HG02798 (cell line): ENCODE measurements at regions not wholly inside any gene's neighbourhood (a gene's known extent, or its start where the extent isn't known, plus 50 kb on each side); places are given as distances from the start of the nearest gene placed in this dataset.

Experiments used
- ATAC-seq: cut with Tn5 transposase; IDR thresholded peaks from one replicate; pipeline ENCODE4 v1.9.1; 2021; ENCODE audit warnings: mild to moderate bottlenecking; ENCODE audit not compliant: unreplicated experiment, poor library complexity

DNA sequence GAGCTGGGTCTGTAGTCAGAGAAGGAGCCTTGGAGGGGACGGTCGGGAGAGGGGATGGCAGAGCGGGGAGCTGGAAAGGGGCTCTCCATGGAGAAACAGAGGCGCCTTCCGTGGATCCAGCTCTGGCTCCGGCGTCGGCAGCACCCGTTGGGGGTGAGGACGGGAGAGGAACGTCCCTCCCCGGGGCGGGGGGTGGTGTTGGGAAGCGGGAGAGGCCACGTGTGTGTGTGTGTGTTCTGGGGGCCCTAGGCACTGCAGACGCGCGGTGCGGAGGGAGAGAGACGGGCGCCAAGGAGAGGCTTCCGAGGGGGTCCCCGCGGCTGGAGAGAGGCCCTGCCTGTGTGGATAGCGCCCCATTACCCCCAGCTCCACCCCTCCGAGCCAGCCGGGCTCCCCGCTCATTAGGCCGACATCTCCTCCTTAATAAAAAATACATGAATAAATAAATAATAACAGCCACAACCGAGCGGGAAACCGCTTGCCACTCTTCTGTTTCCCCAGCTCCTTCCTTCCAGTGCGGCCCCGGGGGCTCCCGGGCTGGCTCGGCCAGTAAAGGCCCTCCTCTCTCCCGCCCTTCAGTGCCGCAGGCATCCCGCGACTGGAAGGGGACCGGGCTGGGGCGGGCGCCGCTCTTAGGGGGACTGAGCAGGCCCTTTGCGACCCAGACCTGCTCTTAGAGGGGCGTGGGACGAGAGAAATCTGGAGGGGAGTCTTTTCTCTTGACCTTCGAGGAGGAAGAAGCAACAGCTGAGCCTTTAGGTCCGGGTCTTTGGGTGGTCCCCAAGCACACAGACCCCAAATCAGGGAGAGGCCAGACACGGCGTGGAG, 71.3 kb upstream of the ARAP3 start:
- ATAC-seq = no peak

DNA sequence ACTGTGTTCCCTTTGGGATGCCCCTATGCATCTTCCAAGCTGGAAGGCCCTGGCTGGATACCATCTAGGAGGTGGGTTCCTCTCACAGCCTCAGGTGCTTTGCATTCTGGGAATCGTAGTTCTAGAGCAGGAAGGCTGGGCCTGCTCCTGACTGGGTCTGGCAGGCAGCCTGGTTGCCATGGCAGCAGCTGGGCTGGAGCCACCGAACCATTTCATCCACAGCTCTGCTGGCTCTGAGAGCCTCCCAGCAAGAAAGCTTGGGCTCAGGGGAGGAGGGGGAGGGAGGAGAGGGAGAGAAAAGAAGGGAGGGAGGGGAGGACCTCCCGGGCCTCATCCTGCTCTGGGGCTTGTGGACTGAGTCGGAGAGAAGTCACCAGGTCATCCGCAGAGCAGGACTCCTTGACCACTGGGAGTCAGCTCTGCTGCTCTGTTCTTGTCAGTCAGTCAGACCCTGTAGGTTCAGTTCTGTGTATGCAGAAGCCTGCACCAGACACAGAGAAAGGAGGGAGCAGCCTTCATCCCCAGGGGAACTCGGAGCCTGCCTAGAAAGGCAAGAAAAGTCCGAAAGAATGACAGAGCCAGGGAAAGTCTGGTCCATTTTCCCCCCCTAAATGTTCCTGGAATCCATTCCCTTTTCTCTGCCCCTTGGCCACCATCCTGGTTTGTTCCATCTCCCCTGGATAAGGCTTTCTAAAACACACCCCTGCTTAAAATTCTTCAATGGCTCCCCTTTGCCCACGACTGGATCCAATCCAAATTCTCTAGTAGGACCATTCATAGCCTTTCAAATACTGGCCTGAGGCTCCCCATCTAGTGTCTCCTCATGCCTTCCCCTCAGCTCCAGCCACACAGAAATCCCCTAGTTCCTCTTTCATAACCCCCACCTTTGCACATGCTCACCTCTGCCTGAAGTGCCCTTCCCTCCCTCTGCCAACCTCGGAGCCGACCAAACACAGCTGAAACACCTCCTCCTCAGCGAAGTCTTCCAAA, 65.4 kb upstream of the ARAP3 start:
- peak; percentile 72 for ATAC-seq

GRCh38 chr5:141746395-141746794, 64.4 kb upstream of the ARAP3 start:
- no peak for ATAC-seq

DNA sequence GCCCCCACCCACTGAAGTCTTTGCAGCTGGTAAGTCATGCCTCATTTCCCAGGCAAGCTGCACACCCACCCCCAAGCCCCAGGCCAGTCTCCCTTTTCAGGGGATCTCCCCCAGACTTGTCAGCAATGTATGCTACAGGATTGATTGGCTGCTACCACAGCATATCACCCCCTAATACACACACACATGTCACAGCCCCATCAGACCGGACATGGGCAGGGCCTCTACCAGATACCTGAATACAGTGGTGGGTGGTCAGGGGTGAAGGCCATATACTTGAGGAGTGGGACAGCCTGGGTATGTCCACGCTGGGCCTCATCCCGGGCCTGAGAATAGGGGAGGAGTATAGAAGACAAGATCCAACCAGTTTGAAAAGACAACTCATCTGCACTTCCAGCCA, 63.4 kb upstream of the ARAP3 start:
- no peak for ATAC-seq

DNA sequence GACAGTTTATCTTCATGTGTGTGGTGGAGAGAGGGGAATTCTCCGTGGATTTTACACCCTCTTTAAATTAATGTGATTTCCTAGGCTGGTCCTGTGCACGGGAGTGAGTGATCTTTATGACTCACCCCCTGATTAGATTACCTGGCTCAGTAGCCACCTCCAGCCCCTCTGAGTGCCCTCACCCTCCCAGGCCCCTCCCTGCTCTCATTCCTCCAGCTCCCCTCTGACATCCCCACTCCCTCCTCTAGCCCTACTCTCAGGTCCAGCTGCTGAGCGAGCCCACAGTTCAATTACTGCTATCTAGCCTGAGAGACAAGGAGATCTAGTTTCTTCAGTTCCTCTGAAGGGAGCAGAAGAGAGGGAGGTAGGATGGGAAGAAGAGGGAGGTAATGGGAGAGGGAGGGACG, 61.8 kb upstream of the ARAP3 start:
- ATAC-seq = no peak

DNA sequence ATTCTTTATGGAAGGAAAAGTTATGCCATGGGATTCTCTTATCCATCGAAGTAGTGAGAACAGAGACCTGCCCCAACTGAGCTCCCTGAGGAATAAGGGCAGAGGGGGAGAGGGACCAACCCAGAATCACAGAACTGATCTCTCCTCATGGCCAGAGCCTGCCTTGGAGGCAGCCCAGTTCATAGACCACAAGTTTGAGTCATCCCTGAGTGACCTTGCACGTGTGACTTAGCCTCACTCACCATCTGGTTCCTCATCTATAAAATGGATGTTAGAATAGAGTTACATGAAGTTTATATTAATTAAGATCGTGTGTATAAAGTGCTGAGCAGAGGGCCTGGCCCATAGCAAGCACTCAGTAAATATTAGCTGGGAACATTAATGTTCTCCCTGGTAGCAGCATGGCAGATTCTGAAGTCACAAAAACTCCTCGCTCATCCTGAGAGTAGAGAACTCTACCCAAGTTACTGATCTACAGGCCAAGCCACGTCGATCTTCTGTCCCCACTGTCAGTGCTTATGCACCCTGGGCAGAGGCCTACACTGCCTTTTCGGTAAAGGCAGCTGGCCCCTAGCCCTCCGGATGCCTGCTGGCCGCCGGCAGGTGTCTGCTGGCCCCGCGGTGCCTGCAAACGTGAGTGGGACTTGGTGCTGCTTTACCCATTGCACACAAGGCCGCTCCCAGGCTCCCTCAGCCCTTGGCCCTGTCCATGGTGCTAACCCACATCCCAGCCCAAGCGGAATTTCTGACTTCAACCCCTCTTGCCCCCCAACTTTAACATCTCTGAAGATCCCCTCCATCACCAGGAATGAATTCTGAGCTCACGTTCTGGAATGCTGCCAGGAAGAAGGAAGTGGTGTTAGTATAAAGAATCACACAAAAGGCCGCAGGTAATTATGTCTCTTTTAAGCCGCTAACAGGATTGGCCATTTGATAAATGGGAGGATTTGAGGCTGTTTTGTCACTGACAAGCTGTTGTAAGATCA, 61.1 kb upstream of the ARAP3 start:
- ATAC-seq = no peak

DNA sequence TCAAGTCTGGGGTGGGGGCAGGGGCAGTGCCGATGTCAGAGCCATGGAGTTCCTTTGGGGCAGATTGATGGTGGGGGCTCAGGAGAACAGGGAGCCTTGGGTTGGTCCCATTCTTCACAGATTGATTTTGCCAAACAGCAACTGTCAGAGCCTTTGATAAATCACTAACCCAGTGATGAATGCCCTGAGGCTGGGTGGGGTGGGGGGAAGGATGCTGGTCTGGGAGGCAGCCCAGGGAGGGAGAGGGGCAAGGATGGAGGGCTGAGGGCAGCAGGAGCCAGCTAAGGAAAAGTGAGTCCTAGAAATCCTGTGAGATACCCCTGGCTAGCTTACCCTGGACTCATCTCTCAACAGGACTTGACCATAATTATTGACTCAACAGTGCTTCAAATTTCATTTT, 60.1 kb upstream of the ARAP3 start:
- no peak for ATAC-seq

DNA sequence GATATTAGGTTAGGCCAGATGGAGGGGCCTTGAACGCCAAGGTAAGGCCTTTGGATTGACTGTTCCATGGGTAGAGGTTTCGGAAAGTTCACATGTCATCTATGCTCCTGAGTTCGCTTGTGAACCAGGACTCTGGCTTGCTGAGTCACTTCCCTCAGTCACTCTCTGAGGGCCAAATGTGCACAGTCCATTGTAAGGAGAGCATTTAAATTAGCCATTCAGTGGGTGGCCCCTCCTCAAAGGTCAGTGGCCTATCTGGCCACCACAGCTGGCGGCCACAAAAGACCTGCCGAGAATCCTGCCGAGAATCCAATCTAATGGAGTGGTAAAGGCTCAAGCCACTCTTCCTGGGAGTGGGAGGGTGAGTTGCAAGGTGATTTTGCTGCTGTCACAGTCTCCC, 58.9 kb upstream of the ARAP3 start:
- ATAC-seq = no peak

DNA sequence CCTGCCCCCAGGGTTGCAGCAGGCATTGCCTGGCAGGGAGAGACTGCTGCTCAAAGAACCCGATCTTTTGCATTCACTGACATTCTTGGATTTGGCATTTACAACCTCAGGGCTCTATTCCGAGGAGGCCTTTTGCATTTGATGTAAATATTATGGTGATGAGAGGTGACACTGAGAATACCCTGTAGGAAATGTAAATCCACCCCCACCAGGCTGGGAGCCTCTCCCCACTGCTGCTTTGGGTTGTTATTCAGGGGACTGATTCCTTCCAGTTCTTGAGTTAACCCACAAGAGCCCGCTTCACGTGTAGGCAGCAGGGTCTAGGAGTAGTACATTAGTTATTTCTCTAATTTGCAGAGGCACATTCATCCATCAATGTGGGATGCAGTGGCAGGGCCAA, 55.5 kb upstream of the ARAP3 start:
- ATAC-seq = no peak

DNA sequence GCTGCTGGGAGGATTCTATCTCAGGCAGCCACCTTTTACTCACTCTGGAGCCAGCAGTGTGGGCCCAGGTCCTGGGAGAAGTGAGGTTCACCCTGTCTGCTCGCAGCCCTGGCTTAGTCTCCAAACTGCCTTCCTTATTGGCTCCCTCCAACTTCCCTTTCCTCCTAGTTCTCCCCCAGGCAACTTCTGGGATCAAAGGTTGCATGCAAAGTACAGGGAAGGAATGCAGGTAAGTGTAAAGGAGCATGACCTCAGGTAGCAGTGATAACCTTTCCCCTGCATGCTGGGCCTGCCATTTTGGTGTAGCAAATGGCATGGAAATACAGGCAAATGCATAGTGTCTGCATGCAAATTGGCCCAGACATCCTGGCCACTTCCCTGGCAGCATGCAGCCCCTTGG, 53.8 kb upstream of the ARAP3 start:
- no peak for ATAC-seq

DNA sequence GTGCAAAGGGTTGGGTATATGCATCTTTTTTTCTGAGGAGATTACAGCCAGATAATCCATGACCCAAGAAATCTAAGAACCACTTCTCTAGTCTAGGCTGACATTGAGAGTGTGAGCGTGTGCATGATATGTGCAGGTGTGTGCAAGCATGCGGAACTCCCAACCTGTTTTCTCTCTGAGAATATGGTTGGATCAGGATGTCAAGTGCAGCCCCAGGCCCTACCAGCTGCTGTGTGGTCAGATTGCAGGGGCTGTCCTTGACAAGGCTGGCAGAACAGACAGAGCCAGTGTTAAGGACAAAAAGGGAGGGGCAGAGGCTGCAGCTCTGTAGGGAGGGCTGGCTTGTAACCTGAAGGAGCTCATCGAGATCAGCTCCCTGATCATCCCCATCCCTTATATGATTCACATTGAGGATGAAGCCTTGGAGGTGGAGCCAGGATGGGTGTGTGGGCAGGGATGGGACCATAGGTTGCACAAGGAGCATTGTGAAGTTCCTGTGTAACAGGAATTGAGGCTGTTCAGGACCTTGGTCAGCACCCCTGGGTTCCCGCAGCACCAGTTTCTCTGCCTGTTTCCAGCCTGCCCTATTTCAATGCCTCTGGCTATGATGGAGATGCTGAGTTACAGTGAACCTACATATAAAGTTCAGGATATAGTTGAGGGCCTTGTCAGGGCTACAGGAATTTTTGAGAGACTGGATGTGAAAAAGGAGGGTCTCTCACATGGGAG, 52.6 kb upstream of the ARAP3 start:
- no peak for ATAC-seq

- no peak for ATAC-seq
Measured at GRCh38 chr5:141733198-141733597, 51.2 kb upstream of the ARAP3 start.

DNA sequence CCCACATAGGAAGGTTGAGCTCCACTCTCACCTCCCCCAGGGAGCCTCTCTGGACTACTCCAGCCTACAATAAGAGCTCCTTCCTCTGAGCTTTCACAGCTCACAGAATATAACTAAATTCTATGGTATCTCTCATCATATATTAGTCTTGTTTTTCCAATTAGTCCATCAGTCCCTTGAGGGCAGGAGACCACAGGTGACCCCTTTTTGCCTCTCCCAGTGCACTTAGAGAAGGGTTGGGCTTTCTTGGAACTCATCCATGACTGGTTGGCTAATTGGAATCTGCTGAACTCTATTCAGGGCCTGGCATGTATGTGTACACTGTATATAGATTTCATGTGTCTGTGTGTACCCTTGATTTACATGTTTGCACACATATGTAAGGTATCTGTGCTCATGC, 50.4 kb upstream of the ARAP3 start:
- no peak for ATAC-seq
